Mucosa of gallbladder (tissue), 1 donor: ENCODE measurements at regions not wholly inside any gene's neighbourhood (a gene's known extent, or its start where the extent isn't known, plus 50 kb on each side); places are given as distances from the start of the nearest gene placed in this dataset.
"Not testable (repeated sequence)": the region's sequence is repeated elsewhere in the genome, so short reads cannot be mapped to it uniquely, and the experiment has no call there.

ENCODE experiments used
- DNase-seq: peaks from one replicate; pipeline ENCODE4 v3.0.0-alpha.2; 2020; ENCODE audit warnings: low spot score
- donor health status: DM: no; HTN: no; CAD: no.

- no peak for DNase-seq
Observed at GRCh38 chr3:104126864-104127553, 1239.7 kb upstream of the ALCAM start.

- DNase-seq, result no peak
Observed at GRCh38 chr3:104127830-104128229, 1238.9 kb upstream of the ALCAM start.

- no peak for DNase-seq
Observed at GRCh38 chr3:104132566-104133403, 1233.9 kb upstream of the ALCAM start.

GRCh38 chr3:104133630-104134029 lies 1233.1 kb upstream of the ALCAM start:
- no peak for DNase-seq

DNA sequence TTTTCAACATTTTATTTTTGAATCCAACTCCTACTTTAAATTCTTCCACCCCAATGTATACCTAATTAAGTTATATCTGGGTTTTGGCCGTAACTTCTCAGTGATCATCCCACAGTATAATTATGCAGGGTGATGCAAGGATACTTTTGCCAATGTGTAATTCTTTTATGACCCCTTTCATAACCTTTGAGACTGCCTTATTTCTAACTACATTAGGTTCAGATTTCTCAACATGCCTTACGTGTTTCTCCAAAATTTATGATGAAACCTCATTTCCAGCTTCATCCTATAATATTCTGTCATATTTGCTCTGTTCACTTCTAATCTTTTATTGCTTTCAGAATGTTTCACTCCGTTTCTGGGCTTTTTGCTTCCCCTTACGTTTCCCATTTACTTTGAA lies 1229.6 kb upstream of the ALCAM start:
- DNase-seq, result no peak

GRCh38 chr3:104145164-104145563 lies 1221.5 kb upstream of the ALCAM start:
- DNase-seq, result no peak

DNA sequence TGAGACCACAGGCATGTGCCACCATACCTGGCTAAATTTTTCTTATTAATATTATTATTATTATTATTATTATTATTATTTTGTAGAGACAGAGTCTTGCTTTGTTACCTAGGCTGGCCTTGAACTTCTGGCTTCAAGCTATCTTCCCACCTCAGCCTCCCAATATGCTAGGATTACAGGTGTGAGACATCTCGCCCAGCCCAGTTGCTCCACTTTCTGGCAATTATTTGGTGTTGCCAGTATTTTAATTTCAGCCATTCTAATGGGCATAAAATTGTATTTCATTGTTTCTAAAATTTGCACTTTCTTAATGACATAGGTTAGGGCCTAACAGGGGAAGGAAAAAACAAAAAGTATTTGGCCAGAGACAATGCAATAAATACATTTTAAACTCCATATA lies 1217.6 kb upstream of the ALCAM start:
- DNase-seq, result no peak

- DNase-seq, result no peak
Observed at GRCh38 chr3:104150724-104151123, 1216.0 kb upstream of the ALCAM start.

DNA sequence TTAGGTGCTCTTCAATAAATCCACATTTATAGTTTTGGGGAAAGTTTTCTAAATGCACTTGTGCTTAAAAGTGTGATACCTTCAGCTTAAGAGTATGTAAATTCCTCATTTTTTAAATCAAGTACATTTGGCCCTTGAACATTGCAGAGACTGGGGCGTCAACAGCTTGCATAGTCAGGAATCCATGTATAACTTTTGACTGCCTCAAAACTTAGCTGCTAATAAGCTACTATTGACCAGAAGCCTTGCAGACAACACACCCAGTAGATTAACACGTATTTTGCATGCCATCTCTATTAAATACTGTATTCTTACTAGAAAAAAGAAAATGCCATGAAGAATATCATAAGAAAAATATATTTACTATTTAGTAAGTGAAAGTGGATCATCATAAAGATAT lies 1211.8 kb upstream of the ALCAM start:
- no peak for DNase-seq

DNA sequence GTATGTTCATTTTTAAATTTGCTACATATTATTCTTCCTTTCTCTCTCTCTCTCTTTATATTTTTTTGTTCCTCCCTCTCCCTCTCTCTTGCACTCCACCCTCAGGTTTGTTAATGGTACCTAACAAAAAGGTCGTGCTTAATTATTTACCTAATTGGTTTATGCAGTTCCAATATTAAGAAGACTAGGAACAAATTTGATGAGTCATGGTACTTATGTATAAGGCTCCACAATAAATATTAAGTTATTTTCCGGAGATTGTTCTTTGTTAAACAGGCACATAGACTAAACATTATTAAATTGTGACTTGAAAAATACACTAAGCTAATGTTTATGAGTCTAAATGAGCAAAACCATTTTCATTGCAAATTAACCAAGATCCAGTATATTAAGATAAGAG lies 1200.8 kb upstream of the ALCAM start:
- no peak for DNase-seq

- no peak for DNase-seq
Observed at GRCh38 chr3:104168386-104168785, 1198.3 kb upstream of the ALCAM start.

DNA sequence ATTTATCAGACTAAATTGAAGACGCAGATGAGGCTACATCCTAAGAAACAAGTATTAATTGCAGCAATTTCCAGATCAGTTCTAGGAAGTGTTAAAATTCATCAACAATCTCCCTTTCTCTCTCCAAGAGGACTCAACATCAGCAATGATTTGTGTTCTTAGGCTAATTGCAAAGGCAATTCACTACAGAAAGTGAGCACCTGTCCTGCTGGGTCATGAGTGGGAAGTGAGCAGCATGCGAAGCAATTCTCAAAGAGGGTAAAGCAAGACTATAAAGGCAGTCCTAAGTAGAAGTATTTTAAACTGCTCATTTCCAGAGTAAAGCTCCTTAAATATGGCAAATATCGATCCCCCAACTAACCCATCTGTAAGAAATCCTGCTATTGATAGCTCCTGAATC lies 1191.0 kb upstream of the ALCAM start:
- no peak for DNase-seq

GRCh38 chr3:104176706-104177105 lies 1190.0 kb upstream of the ALCAM start:
- DNase-seq, result no peak

DNA sequence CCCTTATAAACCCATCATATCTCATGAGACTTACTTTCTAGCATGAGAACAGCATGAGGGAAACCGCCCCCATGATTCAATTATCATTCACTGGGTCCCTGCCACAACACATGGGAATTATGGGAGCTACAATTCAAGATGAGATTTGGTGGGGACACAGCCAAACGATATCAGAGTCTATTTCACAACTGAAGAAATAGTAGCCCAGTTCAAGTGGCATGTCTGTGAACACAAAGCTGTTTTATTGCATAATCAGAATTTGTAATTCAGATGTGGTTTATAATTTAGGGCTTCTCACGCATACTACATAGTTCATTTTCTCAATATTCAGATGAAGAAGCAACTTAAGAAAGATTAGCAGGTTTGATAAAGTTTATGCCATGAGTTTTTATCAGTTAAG lies 1188.0 kb upstream of the ALCAM start:
- no peak for DNase-seq

DNA sequence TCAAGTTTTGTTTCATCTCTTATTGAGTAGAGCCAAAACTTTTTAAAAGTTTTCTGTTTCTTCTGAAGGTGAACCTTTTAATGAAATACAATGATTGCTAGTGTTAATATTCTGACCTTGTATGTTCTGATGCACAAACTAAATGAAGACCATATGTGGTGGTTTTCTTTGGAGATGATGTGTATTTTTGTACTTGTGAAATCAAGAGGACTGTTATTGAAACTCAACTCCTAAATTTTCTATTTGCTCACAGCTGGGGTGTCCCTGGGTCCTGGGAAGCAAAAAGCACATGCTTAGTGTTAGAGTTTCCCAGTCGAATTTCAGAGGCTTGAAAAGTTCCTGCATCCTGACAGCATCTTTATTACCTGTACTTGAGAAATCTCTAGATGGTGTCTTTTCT lies 1185.8 kb upstream of the ALCAM start:
- DNase-seq, result no peak

GRCh38 chr3:104190681-104191080 lies 1176.0 kb upstream of the ALCAM start:
- no peak for DNase-seq

- no peak for DNase-seq
Observed at GRCh38 chr3:104198131-104198530, 1168.6 kb upstream of the ALCAM start.

DNA sequence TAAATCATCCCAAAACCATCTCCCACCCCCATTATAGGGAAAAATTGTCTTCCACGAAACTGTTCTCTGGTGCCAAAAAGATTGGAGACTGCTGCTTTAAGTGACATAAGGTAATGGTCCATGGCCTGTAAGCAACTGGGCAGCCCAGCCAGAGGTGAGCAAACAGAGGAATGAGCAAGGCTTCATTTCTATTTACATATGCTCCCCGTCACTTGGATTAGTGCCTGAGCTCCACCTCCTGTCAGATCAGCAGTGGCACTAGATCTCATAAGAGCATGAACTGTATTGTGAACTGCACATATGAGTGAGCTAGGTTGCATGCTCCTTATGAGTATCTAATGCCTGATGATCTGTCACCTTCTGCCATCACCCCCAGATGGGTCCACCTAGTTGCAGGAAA lies 1159.8 kb upstream of the ALCAM start:
- no peak for DNase-seq

DNA sequence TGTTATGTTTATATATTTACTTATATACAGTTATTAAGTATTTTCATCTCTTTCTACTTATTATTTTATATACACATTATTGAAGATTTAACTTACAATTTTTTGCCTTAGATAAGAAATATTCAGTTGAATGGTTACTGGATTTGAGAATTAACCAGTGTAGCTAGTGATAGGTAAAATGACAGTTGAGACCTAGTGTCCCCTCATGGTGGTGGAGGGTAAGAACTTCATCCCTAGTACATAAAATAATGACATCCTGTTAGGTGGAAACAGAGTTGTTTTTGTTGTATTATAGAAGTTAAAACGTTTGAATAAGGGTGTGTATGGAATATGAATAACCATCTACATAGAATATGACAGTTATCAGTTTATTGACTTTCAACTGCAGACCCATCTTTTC lies 1152.4 kb upstream of the ALCAM start:
- DNase-seq, result no peak

DNA sequence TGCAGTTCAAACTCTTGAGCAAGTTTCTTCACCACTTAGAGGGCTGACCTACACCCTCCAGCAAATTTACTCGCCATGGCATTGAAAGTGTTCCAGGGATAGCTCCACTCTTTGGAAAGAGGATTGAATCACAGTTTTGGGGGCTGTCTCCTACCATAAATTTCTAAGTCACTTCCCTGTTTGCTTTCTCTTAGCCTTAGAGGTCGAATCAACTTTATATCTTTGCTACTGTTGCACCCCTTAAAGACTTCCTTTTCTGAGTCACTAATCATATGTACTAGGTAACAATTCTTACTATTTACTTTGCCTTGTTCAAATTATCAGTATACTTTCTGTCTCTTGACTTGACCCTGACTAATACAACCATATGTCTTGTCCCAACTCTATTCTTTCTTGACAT lies 1151.8 kb upstream of the ALCAM start:
- no peak for DNase-seq

- not testable (repeated sequence) for DNase-seq
Observed at GRCh38 chr3:104219046-104219445, 1147.7 kb upstream of the ALCAM start.

DNA sequence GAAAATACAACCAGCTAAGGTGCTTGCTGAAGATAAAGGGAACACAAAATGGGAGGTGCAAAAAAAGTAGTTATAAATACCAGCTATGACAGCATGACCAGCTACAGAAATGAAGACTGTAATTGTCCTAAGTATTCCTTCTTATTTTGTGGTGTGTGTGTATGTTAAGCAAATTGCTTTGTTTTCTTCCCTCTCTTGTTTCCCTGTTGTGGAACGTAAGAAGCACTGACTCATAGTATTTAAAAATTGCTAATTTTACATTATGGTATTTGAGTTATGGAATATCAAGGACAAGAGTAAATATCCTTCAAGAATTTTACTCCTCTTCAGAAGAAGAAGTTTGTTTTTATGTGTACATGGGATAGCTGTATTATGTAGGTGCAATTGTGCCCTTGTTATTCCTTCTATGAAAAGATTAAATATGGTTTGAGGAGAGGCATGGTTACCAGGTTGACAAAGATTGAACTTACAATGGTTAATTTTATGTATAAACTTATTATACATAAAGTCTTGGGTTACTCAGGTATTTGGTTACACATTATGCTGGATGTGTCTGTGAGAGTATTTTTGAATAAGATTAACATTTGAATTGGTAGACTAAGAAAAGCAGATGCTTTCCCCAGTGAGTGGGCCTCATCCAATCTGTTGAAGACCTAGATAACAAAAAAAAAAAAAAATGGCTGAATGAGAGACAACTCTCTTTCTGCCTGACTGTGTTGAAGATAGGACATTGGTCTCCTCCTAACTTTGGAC lies 1132.1 kb upstream of the ALCAM start:
- DNase-seq, result no peak
